ENCODE measurements at regions not wholly inside any gene's neighbourhood (a gene's known extent, or its start where the extent isn't known, plus 50 kb on each side); places are given as distances from the start of the nearest gene placed in this dataset.

- Mint-ChIP-seq H3K27ac (no peak overlapping the region), H3K27me3 (ENCODE audit: low read depth) (no peaks in the 10 kb centered on the region), H3K4me3 (no peak overlapping the region), H3K4me1 (no peaks in the 10 kb centered on the region), H3K36me3 (ENCODE audit: insufficient read depth in 1 of 3, low read depth in 3 of 3) (no peaks in the 10 kb centered on the region), H3K9me3 (no peaks in the 10 kb centered on the region)
- Histone ChIP-seq H4K91ac (ENCODE audit: insufficient read length, low read depth, low read length) (no peak overlapping the region), H2AFZ (ENCODE audit: low read length) (no peak overlapping the region), H3K4me2 (ENCODE audit: insufficient read depth, insufficient read length, low read length) (no peak overlapping the region), H2BK120ac (ENCODE audit: low read depth, low read length, poor library complexity, severe bottlenecking) (no peak overlapping the region), H3K79me2 (ENCODE audit: insufficient read depth, low read length) (no peaks in the 10 kb centered on the region), H3K27ac (ENCODE audit: insufficient read length, low read depth, low read length) (no peak overlapping the region), H3K23ac (ENCODE audit: insufficient read length, low read depth, low read length) (no peak overlapping the region), H3K79me1 (ENCODE audit: insufficient read depth, low read depth, low read length, poor library complexity, severe bottlenecking) (no peaks in the 10 kb centered on the region), H3T11ph (ENCODE audit: low read length) (no peak overlapping the region), H3K4ac (ENCODE audit: low read depth, low read length) (no peak overlapping the region), H3K9ac (ENCODE audit: extremely low read depth, insufficient read length, low read length) (no peak overlapping the region), H3K9me3 (ENCODE audit: control insufficient read depth, low read depth, low read length) (no peaks in the 10 kb centered on the region), H3K18ac (ENCODE audit: insufficient read length, low read depth, low read length) (no peak overlapping the region), H2BK12ac (ENCODE audit: insufficient read length, low read depth, low read length) (no peak overlapping the region), H2BK5ac (ENCODE audit: insufficient read length, low read length) (no peak overlapping the region), H3K27me3 (ENCODE audit: insufficient read depth, low read length) (no peaks in the 10 kb centered on the region; the same call in 1 of the 2 replicates), H2BK20ac (ENCODE audit: low read depth, low read length, poor library complexity, severe bottlenecking) (no peak overlapping the region), H4K8ac (replicated peaks; ENCODE audit: insufficient read length, low read depth, low read length) (no peak overlapping the region), H2BK15ac (ENCODE audit: low read depth, low read length) (no peak overlapping the region), H3K4me1 (ENCODE audit: insufficient read depth, low read length) (no peaks in the 10 kb centered on the region), H2AK5ac (ENCODE audit: insufficient read length, low read length) (no peak overlapping the region), H4K20me1 (ENCODE audit: control insufficient read depth, insufficient read depth, insufficient read length) (no peaks in the 10 kb centered on the region), H3K14ac (ENCODE audit: insufficient read depth, low read length) (no peak overlapping the region), H3K56ac (ENCODE audit: insufficient read length, low read depth, low read length) (no peak overlapping the region), H4K5ac (ENCODE audit: insufficient read length, low read depth, low read length) (no peak overlapping the region), H3K23me2 (ENCODE audit: insufficient read length, low read depth, low read length, poor library complexity, severe bottlenecking) (no peaks in the 10 kb centered on the region)
- WGBS (ENCODE audit: extremely low coverage, insufficient read length, low lambda C conversion rate), result no CpG with 5 or more reads among the region's 3 CpGs
- TF ChIP-seq, protein P1, sequence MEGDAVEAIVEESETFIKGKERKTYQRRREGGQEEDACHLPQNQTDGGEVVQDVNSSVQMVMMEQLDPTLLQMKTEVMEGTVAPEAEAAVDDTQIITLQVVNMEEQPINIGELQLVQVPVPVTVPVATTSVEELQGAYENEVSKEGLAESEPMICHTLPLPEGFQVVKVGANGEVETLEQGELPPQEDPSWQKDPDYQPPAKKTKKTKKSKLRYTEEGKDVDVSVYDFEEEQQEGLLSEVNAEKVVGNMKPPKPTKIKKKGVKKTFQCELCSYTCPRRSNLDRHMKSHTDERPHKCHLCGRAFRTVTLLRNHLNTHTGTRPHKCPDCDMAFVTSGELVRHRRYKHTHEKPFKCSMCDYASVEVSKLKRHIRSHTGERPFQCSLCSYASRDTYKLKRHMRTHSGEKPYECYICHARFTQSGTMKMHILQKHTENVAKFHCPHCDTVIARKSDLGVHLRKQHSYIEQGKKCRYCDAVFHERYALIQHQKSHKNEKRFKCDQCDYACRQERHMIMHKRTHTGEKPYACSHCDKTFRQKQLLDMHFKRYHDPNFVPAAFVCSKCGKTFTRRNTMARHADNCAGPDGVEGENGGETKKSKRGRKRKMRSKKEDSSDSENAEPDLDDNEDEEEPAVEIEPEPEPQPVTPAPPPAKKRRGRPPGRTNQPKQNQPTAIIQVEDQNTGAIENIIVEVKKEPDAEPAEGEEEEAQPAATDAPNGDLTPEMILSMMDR (conservative IDR thresholded peaks at IDR 0.05), result no peak
- no peak for DNase-seq
These were observed 215.8 kb upstream of the DIO2 start for GRCh38 chr14:80427101-80427500.

All from H9 (cell line).